ENCODE measurements at regions not wholly inside any gene's neighbourhood (a gene's known extent, or its start where the extent isn't known, plus 50 kb on each side); places are given as distances from the start of the nearest gene placed in this dataset.

DNA sequence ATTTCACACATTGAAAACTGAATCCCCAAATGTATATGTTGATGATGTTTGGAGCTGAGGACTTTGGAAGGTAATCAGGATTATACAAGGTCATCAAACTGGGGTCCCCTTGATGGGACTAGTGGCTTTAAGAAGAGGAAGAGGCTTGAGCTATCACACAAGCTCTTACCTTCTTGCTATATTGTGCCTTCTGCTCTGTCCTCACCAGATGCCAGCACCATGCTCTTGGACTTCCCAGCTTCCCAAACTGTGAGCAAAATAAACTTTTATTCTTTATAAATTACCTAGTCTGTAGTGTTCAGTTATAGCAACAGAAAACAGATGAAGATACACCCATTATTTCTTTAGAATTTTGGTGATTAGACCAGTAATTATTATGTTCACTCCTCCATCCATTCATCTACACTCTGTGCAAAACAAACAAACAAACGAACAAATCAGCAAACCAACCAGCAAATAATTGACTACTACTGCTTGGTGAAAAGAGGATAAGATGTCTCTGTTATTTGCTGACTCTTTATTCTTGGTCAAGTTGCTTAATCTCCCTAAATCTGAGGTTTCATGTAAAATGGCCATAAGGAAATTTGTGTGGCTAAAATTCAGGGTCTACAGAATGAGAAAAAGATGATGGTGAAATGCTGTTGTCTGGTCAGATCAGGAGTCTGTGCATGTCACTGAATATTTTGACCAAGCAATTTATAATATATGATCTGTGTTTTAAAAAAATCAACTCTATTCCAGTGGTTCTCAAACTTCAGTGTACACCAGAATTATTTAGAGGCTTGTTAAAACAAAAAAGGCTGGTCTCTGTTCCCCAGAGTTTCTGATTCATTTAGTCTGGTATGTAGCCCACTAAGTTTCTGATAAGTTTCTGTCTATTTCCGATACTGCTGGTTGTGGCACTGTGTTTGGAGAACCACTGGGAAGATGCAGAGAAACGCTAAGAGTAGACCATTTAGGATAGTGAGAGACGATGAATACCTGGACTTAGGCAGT, 854.1 kb downstream of the MAT2B start:
- H3K79me2 ChIP-seq (ENCODE audit: insufficient read depth, low read length): no peaks in the 10 kb centered on the region
- H3K4me1 ChIP-seq (ENCODE audit: insufficient read depth, low read length, severe bottlenecking): no peaks in the 10 kb centered on the region
- H2AFZ ChIP-seq (ENCODE audit: low read length): no peak overlapping the region
- H3K9ac ChIP-seq (ENCODE audit: low read length): no peak overlapping the region
- H3K36me3 ChIP-seq (ENCODE audit: insufficient read depth, low read length): no peaks in the 10 kb centered on the region
- no peak overlapping the region for H3K4me2 ChIP-seq (ENCODE audit: low read length)
- no peaks in the 10 kb centered on the region for H3F3A ChIP-seq (ENCODE audit: insufficient read depth, low read length)
- no peak for TF ChIP-seq EZH2 (IDR thresholded peaks at IDR 0.05; ENCODE audit: borderline replicate concordance, low read length)
- TF ChIP-seq, protein P1, sequence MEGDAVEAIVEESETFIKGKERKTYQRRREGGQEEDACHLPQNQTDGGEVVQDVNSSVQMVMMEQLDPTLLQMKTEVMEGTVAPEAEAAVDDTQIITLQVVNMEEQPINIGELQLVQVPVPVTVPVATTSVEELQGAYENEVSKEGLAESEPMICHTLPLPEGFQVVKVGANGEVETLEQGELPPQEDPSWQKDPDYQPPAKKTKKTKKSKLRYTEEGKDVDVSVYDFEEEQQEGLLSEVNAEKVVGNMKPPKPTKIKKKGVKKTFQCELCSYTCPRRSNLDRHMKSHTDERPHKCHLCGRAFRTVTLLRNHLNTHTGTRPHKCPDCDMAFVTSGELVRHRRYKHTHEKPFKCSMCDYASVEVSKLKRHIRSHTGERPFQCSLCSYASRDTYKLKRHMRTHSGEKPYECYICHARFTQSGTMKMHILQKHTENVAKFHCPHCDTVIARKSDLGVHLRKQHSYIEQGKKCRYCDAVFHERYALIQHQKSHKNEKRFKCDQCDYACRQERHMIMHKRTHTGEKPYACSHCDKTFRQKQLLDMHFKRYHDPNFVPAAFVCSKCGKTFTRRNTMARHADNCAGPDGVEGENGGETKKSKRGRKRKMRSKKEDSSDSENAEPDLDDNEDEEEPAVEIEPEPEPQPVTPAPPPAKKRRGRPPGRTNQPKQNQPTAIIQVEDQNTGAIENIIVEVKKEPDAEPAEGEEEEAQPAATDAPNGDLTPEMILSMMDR (IDR thresholded peaks at IDR 0.05; ENCODE audit: low read length): no peak
- H3K27me3 ChIP-seq (ENCODE audit: insufficient read depth, low read length): no peaks in the 10 kb centered on the region
- no peaks in the 10 kb centered on the region for H3K9me3 ChIP-seq (ENCODE audit: low read length)
- H4K20me1 ChIP-seq (ENCODE audit: insufficient read depth, low read length): no peaks in the 10 kb centered on the region
- no peak overlapping the region for H3K27ac ChIP-seq (ENCODE audit: low read depth, low read length, poor library complexity, severe bottlenecking)
- H3K9me2 ChIP-seq (ENCODE audit: low read depth, low read length): no peaks in the 10 kb centered on the region
- H3K4me3 ChIP-seq (ENCODE audit: low read depth, low read length, poor library complexity, severe bottlenecking): no peak overlapping the region

DNA sequence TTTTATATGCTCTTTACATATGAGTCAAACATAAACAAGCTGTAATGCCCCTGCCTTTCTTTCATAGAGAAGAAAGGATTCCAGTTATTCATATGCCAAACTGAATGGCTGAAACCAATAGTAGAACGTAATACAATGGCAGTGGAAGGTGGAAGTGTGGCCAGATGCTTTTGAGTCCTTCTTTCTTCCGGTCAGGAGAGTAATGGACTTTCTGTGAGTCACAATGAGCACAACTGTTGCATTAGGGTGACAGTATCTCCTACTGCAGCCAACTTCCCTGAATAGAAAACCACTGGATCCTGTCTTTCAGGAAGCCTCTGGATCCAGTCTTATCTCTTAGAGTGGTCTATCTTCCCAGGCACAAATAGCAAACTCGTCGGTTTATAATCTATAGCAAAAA, 855.2 kb downstream of the MAT2B start:
- Histone ChIP-seq H3K79me2 (ENCODE audit: insufficient read depth, low read length) (no peaks in the 10 kb centered on the region), H2AFZ (ENCODE audit: low read length) (no peak overlapping the region), H3K36me3 (ENCODE audit: insufficient read depth, low read length) (no peaks in the 10 kb centered on the region), H3K27ac (ENCODE audit: low read depth, low read length, poor library complexity, severe bottlenecking) (no peak overlapping the region), H3K4me3 (ENCODE audit: low read depth, low read length, poor library complexity, severe bottlenecking) (no peak overlapping the region), H3F3A (ENCODE audit: insufficient read depth, low read length) (no peaks in the 10 kb centered on the region), H3K4me1 (ENCODE audit: insufficient read depth, low read length, severe bottlenecking) (no peaks in the 10 kb centered on the region), H4K20me1 (ENCODE audit: insufficient read depth, low read length) (no peaks in the 10 kb centered on the region), H3K27me3 (ENCODE audit: insufficient read depth, low read length) (no peaks in the 10 kb centered on the region), H3K9me3 (ENCODE audit: low read length) (no peaks in the 10 kb centered on the region), H3K9ac (ENCODE audit: low read length) (no peak overlapping the region), H3K9me2 (ENCODE audit: low read depth, low read length) (no peaks in the 10 kb centered on the region), H3K4me2 (ENCODE audit: low read length) (no peak overlapping the region)
- TF ChIP-seq, protein P1 (IDR thresholded peaks at IDR 0.05; ENCODE audit: low read length): no peak
- TF ChIP-seq EZH2 (IDR thresholded peaks at IDR 0.05; ENCODE audit: borderline replicate concordance, low read length): no peak

DNA sequence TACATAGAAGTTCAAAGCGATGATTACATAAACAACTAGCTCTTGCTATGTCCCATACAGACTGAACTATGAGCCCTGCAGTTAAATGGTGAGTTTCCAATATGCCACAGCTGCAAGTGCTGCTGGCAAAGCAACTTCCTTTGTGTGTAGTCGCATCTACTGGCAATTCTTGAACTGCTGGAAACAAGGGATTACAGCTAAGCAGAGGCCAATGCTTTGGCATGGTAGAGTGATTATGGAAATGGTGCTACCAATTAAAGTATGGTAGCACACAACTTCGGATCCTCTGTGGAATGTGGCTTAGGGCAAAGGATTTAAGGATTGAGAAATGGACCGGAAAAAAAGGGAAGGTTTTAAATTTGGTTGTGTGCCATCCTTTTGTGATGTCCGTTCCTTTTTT, 856.6 kb downstream of the MAT2B start:
- Histone ChIP-seq H3F3A (ENCODE audit: insufficient read depth, low read length) (no peaks in the 10 kb centered on the region), H3K36me3 (ENCODE audit: insufficient read depth, low read length) (no peaks in the 10 kb centered on the region), H3K79me2 (ENCODE audit: insufficient read depth, low read length) (no peaks in the 10 kb centered on the region), H3K27ac (ENCODE audit: low read depth, low read length, poor library complexity, severe bottlenecking) (no peak overlapping the region), H3K4me1 (ENCODE audit: insufficient read depth, low read length, severe bottlenecking) (no peaks in the 10 kb centered on the region), H3K9me3 (ENCODE audit: low read length) (no peaks in the 10 kb centered on the region), H3K9ac (ENCODE audit: low read length) (no peak overlapping the region), H4K20me1 (ENCODE audit: insufficient read depth, low read length) (no peaks in the 10 kb centered on the region), H2AFZ (ENCODE audit: low read length) (no peak overlapping the region), H3K4me3 (ENCODE audit: low read depth, low read length, poor library complexity, severe bottlenecking) (no peak overlapping the region), H3K9me2 (ENCODE audit: low read depth, low read length) (no peaks in the 10 kb centered on the region), H3K4me2 (ENCODE audit: low read length) (no peak overlapping the region), H3K27me3 (ENCODE audit: insufficient read depth, low read length) (no peaks in the 10 kb centered on the region)
- TF ChIP-seq, protein P1 (IDR thresholded peaks at IDR 0.05; ENCODE audit: low read length): no peak
- TF ChIP-seq EZH2 (IDR thresholded peaks at IDR 0.05; ENCODE audit: borderline replicate concordance, low read length): no peak
